NCI-H2081 (cell line): ENCODE measurements at regions not wholly inside any gene's neighbourhood (a gene's known extent, or its start where the extent isn't known, plus 50 kb on each side); places are given as distances from the start of the nearest gene placed in this dataset.
"Not testable (repeated sequence)": the region's sequence is repeated elsewhere in the genome, so short reads cannot be mapped to it uniquely, and the experiment has no call there.

Experiments used
- DNase-seq, 2 experiments: peaks; one replicate each; lab custom pipeline; 2025; lab: John Stamatoyannopoulos, UW

DNA sequence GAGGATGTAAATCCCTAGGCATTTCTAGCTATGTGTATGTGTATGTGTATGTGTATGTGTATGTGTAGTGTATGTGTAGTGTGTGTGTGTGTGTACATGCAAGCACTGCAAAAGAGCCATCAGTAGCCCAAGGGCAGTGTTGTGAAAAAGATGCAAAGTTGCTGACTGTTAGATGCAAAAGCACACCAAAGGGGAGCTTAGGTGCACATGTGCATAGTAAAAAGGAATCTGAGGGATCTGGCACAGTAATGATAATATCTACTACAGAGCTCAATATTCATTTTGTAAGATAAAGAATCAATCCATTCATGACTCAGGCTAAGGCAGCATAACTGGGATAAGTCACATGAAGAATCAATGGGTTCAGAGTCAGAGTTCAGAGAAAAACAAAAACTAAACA lies 80.2 kb downstream of the TMEM47 start:
- no peak for DNase-seq

DNA sequence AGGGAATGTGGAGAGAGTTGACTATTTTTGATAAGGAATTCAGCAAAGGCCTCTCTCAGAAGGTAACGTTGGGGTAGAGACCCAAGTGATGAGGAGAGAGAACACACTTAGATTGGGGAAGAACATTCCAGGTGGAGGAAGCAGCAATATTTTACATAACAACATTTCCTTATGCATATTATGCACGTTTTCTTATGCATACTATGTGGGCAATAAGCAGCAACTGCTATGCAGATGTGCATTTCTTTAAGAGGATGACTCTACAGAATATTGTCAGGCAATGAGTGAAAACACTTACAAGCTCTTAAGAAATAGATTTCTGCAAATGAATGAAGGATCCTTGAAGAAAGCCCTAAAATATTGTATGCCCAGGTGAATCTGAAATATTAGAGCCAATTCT lies 91.1 kb downstream of the TMEM47 start:
- DNase-seq, result no peak

GRCh38 chrX:34563804-34564203 lies 93.3 kb downstream of the TMEM47 start:
- no peak for DNase-seq

GRCh38 chrX:34563061-34563460 lies 94.0 kb downstream of the TMEM47 start:
- DNase-seq, result no peak

DNA sequence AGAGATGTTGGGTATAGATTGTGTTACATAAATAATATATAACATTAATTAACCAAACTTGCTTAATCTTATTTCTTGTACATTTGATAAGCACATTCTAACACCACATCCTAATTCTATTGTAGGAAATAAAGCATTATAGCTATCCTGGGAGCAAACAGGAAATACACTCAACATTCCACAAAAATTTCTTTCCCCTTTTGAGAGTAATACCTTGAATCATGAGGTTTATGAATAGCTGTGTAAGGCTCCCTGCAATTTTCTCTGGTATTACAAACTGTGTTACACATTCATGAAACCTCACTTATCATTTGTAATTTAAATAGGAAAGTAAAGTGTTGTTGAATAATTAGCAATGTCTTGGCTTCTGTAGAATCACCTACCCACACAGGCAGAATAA lies 95.1 kb downstream of the TMEM47 start:
- DNase-seq, result no peak

GRCh38 chrX:34560180-34560579 lies 96.9 kb downstream of the TMEM47 start:
- DNase-seq, result no peak

- no peak for DNase-seq
Observed at GRCh38 chrX:34559325-34559724, 97.8 kb downstream of the TMEM47 start.

GRCh38 chrX:34557733-34558132 lies 99.4 kb downstream of the TMEM47 start:
- DNase-seq, result no peak

- DNase-seq, result no peak
Observed at GRCh38 chrX:34555481-34555880, 101.6 kb downstream of the TMEM47 start.

- DNase-seq, result no peak
Observed at GRCh38 chrX:34546366-34546765, 110.7 kb downstream of the TMEM47 start.

GRCh38 chrX:34528081-34528480 lies 129.0 kb downstream of the TMEM47 start:
- no peak for DNase-seq

DNA sequence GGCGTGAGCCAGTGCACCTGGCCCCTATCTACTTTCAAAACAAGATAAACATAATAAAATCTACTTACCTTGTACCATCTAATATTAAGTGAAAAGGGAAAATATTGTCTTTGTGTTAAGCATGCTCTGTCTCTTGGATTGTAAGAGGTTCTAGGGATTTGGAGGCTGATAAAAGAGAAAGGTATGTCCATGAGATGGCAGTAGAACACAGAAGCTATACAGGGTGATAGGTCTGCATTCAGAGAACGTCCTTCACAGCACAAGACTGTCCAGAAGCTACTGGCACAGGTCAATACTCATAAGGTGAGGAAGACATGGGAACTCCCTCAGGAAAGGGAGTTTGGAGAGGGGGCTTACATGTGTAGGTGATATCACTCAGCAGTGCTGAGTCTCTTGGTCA lies 135.5 kb downstream of the TMEM47 start:
- DNase-seq, result no peak

- DNase-seq, result no peak
Observed at GRCh38 chrX:34509394-34509793, 147.7 kb downstream of the TMEM47 start.

DNA sequence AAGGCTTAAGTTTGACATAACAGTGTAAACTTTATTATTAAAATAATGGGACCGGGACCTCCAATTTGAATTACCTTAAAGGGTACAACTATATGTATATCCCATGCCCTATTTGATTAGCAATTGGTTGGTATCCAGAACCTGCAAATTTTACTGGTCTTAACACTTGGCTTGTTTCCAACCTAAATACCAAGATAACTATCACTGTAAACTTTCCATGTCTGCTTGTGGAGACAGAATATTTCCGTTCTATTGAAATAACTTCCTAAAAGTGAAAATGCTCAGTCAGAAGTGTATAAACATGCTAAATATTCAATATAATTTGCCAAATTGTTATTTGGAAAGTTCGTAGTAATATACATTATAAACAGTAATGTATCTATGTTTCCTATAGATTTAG lies 154.0 kb downstream of the TMEM47 start:
- no peak for DNase-seq

- DNase-seq, result no peak
Observed at GRCh38 chrX:34493086-34493485, 164.0 kb downstream of the TMEM47 start.

GRCh38 chrX:34491126-34491525 lies 166.0 kb downstream of the TMEM47 start:
- no peak for DNase-seq

GRCh38 chrX:34487364-34487763 lies 169.7 kb downstream of the TMEM47 start:
- no peak for DNase-seq

DNA sequence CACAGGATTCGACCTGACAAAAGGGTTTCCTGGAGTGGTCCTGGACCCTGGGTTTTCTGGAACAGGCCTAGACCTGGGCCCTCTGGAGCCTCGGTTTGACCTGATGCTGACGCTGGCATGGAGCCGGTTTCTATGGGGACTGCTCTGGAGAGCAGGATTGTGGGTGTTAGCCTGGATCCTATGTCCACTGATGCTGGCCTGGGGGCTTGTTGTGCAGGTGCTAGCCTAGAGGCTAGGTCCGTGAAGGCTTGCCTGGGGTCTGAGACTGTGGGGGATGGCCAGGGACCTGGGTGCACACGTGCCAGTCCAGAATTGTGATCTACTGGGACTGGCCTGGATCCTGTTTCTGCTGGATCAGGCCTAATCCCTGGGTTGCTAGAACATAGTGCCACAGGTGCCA lies 173.1 kb downstream of the TMEM47 start:
- DNase-seq, result no peak

DNA sequence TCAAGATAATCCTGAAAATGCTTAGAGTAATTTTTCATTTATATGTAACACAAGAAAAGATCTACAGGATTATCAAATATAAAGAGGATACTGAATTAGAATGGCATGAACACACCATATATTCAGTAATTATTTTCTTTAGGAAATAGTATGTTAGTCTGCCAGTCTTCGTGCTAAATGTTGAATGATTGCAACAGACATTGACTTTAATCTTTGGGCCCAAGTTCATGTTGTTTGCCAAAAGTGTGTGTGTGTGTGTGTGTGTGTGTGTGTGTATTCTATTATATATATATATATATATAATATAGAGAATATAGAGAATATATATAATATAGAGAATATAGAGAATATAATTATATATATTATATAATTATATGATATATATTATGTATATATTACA lies 186.6 kb downstream of the TMEM47 start:
- DNase-seq, result no peak

DNA sequence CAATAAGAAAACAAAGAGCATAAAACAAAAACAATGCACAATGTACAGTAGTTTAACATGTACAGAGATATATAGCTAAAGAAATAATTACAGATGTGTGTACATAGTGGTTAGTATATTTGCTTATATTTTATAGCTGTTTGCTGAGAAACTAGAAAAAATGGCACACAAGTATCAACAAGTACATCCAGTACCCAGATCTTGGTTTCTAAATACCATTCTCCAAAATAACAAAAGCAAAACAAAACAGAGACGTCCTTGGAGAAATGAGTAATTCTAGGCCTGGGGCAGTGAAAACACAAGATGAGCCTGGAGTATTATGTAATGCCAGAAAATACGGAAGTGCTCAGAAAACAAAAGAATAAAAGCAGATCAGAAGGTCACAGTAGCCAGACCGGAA lies 189.6 kb downstream of the TMEM47 start:
- no peak for DNase-seq

DNA sequence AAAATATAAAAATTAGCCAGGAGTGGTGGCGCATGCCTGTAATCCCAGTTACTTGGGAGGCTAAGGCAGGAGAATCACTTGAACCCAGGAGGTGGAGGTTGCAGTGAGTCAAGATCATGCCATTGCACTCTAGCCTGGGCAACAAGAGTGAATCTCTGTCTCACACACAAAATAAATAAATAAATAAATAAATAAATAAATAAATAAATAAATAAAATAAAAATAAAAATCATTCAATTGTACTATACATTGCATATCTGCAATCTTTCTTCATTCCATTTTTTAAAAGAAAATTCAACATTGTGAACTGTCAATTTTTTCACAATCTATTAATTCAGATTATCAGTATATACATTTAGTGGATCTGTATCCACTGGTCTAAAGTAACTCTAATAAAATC lies 193.9 kb downstream of the TMEM47 start:
- DNase-seq, result not testable (repeated sequence)

- not testable (repeated sequence) for DNase-seq
Observed at GRCh38 chrX:34457850-34458249, 199.2 kb downstream of the TMEM47 start.

GRCh38 chrX:34437586-34437985 lies 219.5 kb downstream of the TMEM47 start:
- DNase-seq, result no peak

DNA sequence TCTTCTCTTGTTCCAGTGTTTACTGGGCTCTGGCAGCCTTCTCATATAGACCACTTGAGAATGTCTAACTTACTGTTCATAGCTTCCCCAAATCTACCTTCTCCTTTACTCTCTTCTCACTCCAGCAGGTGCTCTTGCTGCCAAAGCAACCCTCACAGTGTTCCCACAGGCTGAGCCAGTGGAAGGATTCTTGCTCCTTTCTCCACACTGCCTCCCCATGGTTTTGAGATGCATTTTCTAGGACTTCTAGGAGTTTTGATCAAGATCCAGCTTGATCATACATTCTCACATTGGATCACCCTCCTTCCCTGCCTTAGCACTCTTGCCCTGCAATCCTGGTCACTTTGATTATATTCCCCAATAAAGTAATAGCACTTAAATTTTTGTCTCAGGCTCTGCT lies 230.8 kb downstream of the TMEM47 start:
- DNase-seq, result no peak

DNA sequence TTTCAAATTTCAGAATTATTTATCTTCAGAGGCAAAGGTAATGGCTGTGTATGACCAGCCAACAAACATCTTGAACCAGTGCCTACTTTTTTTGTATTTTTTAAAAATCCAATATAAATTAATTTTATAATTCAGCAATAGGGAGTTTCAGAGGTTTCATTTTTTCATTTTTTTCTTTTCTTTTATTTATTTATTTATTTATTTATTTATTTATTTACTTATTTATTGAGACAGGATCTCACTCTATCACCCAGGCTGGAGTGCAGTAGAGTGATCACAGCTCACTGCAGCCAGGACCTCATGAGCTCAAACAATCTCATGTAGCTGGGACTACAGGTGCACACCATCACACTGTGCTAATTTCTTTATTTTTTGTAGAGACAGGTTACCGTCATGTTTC lies 250.5 kb downstream of the TMEM47 start:
- DNase-seq, result no peak
